Right forelimb (tissue), 1 donor: ENCODE measurements at regions not wholly inside any gene's neighbourhood (a gene's known extent, or its start where the extent isn't known, plus 50 kb on each side); places are given as distances from the start of the nearest gene placed in this dataset.
"Not testable (repeated sequence)": the region's sequence is repeated elsewhere in the genome, so short reads cannot be mapped to it uniquely, and the experiment has no call there.

Experiments
- DNase-seq: peaks from one replicate; pipeline ENCODE4 v3.0.0-alpha.2; 2018

DNA sequence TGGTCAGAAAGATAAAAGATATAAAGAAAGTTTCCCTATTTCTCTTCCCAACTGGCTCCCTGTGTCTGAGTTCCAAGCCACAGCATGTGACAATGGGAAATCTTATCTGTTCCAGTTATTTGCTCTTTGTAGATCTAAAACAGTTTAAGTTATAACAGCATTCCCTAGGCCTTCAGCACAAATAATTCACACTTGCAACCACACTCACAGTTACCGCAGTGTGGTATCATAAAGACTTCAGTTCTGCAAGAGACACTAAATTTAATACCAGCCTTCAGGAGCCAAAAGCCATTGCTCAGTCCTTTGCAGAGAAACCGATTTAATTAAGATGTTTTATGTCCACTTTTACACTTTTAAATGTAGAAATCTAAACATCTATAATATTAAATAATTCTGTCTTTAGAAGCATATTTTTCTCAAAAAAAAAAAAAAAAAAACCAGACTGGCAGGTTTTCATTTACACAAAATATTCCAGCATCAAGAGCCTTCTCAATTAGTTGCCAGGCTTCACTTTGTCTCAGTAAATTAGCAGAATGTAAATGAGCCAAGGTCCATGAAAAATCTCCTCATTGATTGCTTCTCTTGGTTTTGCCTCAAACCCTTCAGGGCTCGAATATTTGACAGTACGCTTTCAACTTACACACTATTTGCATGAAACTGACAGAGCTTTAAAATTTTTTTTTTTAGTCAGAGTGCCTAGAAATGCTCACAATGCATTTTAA lies 300.0 kb upstream of the DDI1 start:
- no peak for DNase-seq

DNA sequence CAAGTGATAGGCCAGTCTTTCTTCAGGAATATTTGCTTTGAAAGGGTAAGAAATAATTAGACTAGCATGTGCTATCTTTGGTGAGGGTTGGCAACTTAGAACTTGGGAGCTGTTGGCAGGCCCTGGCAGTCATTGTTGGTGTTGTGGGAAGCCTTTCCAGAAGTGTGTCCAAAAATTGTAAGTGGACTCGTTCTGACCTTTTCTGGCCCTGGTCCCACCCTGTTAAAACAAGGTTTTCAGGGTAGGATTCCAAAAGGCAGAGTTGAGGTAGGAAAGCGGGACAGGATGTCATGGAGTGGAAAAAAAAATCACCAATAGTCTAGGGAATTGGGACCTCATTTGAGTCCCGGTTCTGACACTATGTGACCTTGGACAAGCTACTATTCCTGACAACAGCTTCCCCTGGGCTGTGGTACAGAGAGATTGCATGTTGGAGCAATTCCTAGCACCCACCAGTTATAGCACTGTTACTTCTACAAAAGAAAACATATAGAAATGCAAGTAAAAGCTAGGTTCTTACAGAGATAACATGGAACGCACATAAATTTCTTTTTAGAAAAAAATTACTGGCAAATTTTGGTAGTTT lies 299.3 kb upstream of the DDI1 start:
- no peak for DNase-seq

DNA sequence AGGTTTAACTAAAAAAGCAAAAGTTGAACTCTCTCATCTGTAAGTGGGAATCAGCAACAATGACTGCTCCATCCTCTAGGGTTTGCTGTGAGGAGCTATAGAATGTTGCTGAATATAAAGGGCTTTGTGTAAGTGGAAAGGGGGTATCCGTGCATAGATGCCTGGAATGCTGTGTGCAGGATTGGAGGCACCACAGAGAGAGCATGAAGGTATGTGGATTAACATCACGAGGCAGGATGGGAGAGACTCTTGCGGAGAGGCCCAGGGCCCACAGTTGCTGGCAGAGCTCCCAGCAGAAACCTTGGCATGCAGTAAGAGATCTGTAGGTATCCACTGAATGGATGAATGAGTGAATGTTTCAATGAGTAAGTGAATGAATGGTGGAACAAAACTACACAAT lies 298.7 kb upstream of the DDI1 start:
- DNase-seq = no peak

DNA sequence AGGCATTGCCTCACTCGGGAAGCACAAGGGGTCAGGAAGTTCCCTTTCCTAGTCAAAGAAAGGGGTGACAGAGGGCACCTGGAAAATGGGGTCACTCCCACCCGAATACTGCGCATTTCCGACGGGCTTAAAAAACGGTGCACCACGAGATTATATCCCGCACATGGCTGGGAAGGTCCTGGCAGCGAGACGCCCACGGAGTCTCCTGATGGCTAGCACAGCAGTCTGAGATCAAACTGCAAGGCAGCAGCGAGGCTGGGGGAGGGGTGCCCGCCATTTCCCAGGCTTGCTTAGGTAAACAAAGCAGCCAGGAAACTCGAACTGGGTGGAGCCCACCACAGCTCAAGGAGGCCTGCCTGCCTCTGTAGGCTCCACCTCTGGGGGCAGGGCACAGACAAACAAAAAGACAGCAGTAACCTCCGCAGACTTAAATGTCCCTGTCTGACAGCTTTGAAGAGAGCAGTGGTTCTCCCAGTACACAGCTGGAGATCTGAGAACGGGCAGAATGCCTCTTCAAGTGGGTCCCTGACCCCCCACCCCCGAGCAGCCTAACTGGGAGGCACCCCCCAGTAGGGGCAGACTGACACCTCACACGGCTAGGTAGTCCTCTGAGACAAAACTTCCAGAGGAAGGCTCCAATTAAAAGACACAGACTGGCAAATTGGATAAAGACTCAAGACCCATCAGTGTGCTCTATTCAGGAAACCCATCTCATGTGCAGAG lies 297.2 kb upstream of the DDI1 start:
- DNase-seq = not testable (repeated sequence)

DNA sequence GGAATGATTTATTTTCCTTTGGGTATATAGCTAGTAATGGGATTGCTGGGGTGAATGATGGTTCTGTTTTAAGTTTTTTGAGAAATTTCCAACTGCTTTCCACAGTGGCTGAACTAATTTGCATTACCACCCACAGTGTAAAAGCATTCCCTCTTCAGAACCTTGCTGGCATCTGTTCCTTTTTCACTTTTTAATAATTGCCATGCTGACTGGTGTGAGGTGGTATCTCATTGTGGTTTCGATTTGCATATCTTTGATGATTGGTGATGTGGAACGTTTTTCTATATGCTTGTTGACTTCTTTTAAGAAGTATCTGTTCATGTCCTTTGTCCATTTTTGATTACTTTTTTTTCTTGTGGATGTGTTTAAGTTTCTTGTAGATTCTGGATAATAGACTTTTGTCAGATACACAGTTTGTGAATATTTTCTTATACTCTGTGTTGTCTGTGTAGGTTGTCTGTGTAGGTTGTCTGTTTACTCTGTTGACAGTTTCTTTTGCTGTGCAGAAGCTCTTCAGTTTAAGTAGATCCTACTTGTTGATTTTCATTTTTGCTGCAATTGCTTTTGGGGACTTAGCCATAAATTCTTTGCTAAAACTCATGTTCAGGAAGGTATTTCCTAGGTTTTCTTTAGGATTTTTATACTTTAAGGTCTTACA lies 291.8 kb upstream of the DDI1 start:
- DNase-seq = no peak

DNA sequence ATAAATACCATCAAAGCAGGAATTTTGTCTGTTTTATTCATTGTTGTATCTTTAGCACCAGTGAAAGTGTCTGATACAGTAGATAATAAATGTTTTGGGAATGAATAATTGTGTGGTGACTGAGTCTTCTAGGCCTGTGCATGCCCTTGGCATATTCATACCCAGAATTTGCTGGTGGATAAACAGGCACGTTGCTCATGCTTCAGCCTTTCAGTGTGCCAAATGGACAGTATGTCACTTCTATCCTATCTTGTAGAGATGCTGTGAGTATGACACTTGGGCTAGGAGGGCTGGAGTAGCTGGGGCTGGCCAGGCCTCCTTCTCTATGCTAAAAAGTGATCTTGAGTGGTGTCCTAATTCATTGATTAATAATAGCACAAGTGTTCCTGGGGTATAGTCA lies 287.3 kb upstream of the DDI1 start:
- no peak for DNase-seq

DNA sequence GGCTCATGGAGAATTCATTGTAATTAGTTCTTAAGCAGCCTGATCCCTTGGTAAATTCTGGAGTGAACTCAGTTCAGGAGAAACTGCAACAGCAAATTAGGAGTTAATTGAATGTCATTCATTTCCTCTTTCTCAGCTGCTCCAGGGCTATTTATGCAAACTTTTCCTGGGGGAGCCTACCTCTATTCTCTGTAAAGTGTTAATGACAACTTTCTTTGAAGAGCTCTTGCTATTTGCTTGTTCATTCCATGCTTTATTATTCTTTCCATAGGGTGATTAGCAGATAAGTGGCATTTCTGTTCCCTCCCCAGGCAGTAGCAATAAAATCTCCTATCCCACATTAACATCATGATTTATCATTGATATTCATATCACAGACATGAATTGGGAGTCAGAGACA lies 267.6 kb upstream of the DDI1 start:
- no peak for DNase-seq

DNA sequence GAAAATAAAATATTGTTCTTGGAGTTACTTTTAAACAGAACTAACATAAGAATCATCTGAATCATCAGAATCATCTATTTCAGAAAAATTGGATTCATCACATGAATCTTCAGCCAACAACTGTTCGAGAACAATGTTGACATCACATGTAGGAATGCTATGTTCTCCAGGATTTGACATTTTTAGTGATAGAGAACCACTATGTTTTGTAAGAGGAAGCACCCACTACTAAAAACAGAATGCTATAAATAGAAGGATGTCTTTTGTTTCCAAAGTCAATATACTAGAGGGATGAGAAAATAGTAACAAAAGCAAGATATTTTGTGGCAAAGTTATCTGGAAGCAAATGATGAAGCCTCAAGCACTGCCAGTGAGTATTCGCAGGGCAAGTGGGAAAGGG lies 263.4 kb upstream of the DDI1 start:
- no peak for DNase-seq

DNA sequence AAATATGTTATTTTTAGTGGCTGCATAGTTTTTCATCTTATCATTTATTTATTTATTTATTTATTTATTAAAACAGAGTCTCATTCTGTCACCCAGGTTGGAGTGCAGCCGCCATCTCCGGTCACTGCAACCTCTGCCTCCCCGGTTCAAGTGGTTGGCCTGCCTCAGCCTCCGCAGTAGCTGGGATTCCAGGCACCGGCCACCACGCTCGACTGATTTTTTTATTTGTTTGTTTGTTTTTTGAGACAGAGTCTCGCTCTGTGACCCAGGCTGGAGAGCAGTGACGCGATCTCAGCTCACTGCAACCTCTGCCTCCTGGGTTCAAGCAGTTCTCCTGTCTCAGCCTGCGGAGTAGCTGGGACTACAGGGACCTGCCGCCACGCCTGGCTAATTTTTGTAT lies 262.9 kb upstream of the DDI1 start:
- DNase-seq = no peak

DNA sequence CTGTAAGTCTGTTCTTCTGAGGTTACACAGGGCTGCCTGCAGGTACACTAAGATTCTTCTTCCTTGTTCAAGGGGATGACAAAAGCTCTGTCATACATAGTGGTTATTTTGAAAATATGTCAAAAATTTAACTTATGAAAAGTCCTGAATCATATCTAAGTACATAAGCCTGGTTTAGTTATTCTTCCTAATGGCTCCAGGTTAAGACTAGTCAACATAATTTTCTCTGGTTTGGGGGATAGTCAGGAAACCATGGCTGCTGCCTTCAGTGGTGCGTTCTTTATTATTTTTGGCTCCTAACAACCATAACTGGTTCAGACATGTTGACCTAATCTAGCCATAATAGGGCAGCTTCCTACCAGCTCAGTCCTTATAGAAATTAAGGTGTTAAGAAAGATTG lies 257.4 kb upstream of the DDI1 start:
- DNase-seq = no peak

DNA sequence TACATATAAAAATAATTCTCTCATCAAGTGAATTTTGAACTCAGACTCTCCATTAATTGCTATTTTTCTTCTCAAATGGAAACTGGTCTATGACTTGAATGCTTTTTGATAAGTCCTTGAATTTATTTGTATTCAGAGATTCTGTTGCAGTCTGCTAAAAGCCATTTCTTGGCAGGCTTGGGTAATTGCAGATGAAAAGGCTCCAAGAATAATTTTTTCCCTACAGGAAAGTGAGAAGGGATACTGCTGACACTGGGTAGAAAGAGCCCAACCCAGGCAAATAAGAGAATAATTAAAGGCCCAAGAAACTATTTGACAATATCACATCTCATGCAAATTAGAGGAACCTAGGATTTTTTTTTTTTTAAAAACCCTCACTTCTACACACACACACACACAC lies 246.5 kb upstream of the DDI1 start:
- DNase-seq = no peak

DNA sequence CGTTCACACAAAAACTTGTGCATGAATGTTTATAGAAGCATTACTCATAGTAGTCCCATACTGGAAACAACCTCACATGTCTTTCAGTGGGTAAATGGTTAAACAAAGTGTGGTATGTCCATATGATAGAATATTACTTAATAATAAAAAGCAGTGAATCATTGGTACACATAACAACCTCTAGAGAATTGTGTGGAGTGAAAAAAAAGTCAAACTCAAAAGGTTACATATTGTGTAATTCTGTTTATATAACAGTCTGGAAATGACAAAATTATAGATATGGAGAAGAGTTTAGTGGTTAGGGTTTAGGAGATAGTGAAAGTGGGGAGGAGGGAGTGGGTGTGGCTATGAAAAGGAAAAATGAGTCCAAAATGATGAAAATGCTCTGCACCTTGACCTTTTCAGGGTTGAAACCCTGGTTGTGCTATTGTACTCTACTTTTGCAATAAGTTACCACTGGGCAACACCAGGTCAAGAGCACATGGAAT lies 243.4 kb upstream of the DDI1 start:
- DNase-seq = no peak

DNA sequence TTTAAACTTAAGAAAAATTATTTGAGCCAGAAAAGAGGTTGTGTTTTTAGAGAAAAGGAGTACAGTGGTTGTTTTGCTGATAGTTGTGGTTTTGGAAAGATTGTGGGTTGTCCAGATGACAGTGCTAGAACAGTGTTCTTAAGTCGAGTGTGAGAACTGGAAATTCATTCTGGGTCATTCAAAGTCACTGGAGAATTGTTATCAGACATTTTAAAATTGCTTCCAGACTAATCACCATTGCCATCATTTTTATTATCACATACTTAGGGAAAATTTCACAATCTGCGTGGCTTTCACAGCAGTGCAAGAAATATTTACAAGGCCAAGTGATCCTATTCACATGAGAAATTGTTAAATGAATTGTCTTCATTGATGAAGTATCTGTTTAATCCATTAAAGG lies 242.2 kb upstream of the DDI1 start:
- DNase-seq = no peak

DNA sequence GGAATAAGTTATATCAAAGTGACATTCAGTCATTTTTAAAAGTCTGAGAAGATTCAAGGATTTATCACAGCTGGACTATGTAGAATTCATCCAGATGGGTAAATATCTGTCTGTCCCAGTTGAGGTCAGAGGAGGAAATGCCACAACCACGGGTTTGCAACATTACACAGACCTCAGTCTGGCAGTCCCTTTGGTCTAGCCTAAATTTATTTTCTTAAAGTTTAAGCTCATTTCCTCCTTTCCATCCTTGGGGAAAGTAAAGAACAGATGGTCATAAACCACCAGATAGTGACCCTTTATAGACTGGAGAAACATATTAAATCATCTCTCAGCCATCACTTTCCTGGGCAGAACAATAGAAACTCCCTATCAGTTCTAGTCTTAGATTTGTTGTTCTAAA lies 238.4 kb upstream of the DDI1 start:
- no peak for DNase-seq

DNA sequence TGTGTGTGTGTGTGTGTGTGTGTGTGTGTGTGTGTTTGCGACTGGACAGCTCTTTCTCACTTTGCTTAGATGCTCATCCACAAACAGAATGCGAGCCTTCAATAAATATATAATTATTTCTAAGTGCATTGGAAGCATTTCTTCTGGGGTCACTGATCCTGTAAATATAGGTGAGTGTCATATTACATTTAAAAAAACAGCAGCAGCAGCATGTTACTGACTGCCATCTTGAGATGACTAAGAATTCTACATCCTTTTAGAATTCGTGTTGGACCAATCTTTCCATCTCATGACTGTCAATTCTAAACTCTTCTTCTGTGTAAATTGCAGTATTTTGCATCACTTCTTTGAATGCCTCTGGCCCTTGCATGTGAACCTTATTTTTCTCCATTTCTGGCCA lies 238.0 kb upstream of the DDI1 start:
- DNase-seq = no peak

DNA sequence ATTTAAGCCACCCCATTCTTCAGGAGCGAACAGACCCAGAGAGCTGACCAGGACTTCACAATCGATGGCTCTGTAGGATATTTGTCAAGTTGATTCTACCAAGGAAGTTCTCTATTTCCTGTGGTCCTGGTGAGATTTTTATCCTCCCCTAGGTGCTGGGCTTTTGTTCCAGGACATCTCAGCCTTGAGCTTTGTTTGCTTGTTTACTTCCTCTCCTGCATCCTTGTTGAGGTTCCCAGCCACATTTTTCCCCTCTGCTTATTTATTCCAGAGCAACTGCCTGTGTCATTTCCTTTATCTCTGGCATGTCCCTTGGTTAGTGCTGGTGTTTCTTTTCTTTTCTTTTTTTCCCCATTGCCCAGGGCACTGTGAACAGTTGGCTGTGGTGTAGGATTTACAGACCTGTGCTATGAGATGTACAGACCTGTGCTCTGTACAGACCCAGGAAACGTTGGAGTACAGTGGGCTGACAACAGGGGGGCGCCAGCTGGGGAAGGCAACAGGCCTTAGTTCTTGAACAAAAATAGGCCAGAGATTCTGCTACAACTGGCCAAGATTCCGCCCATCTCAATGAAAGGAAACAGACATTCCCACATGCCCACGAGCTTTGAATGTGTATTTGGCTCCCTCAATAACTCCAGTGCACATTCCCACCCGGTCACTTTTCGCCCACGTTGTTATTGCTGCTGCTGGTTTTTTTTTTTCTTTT lies 235.9 kb upstream of the DDI1 start:
- no peak for DNase-seq

DNA sequence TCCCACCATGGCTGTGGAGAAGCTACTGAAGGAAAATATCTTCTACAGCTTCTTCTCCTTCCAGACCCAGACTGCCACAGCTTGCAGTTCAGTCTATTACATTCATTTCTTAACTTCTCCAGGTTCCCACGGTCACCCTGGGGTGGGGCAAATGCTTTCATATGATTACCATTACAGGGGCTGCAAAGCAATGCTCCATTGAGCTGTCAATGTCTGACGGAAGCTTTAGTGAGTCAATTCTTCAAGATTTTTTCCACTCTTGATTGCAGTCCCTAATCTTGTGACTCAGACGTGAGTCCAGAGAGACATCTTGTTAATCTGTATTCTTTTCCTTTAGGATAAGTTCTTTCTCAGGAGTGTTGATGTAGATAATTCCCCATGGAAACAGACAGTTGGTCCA lies 233.4 kb upstream of the DDI1 start:
- no peak for DNase-seq

DNA sequence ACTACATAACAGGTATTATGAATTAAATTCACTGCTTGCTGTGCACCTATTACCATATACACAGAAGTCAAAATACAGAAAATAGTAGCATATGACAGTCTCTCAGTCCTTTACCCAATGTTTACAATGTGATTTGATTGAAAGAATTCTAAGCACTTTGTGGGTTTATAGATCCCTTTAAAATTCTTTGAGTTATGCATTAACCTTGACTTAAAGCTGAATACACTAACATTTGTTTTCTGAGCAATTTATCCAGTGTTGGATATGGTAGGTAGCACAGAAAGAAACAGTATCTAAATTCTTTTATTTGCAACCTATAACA lies 230.8 kb upstream of the DDI1 start:
- no peak for DNase-seq

DNA sequence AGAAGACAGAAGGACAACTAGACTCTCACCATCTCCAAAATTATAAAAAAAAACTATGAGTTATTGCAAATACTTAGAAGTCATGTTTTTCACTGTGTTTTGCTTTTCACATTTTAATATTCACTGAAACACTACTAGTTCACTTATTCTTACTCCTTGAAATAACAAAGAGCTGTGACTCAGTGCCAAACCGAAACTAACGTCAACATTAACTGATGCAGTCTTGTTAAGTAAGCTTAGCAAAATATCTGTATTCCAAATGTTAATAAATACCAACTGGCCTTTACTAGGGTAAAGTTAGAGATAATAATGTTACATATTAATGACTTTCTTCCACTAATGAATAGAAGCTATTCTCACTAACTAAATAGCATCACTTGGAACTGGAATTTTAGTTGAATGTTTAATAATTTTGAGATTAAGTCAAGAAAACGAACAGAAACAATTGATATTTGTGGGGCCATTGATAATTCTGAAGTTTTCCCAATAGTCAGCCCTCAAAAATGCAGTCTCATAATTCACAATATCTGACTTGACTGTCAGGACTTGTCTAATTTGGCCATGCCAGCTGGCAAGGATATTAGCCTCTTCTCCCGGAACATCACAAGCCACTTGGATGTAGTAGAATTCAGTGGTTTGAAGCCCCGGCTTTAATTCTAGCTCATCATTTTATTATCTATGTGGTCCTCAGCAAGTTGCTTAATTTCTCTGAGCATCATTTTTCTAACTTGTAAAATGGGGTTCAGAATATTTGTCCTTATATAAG lies 230.1 kb upstream of the DDI1 start:
- DNase-seq = no peak

DNA sequence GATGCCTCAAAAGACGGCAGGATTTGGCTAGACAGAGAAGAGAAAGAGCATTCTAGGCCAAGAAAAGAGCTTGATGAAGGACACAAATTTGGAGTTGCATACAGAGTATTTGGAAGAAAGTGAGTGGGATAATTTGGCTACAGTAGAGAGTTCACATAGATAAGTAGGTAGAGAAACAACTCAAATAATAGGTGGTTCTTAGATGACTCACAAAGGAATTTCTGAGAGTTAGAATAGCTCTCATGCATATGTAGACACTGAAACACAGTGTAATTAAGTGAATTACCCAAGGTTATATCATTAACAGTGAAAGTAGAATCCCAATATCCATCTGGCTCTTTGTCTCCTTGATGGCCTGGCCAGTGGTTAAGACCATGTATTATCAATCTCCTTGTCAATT lies 228.6 kb upstream of the DDI1 start:
- no peak for DNase-seq

DNA sequence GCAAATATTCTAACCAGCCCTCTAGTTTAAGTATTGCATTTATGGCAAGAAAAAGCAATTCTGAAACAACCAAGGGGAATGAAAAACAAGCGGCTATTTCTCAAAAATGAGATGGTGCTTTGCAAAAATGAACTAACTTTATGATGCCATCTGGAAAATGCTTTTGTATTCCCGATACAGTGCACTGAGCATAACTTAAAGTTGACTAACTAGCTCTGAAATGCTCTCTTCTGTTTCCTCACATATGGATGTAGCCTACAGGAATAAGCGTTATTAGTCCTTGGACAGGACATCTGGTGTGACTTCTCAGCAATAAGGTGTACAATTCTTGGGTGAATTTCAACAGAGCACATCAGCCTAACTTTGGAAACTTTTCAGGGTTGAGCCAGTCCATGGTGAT lies 228.2 kb upstream of the DDI1 start:
- no peak for DNase-seq

DNA sequence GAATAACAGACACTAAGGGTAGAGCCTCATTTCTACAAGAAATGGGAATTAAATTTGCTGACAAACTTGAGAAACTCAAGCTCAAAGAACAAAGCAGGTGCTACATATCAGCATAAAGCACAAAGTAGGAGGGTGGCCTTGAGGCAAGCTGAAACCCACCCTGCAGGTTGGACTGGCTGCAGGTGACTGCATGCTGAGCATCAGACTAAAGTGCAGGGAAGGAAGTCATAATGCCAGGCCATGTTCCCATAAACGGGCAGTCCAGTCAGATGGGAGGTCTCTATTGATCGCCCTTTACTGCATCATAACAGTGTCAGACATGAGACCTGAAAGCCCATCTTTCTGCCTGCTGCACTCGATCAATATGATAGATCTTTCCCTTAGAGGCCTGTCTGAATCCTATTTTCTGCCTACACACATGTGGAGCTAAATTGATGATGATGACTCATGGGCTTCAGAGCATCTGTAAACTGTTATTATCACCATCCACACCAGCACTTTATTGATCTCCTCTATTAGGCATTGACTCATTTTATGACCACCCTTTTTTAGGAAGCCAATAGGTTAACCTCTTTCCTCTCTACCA lies 224.5 kb upstream of the DDI1 start:
- DNase-seq = no peak
